Liver (tissue), 7 donors: ENCODE measurements at regions not wholly inside any gene's neighbourhood (a gene's known extent, or its start where the extent isn't known, plus 50 kb on each side); places are given as distances from the start of the nearest gene placed in this dataset.

Source experiments
- DNase-seq: peaks from one replicate; pipeline ENCODE4 v3.0.0-alpha.2; 2017; ENCODE audit warnings: low spot score
- H3K27ac ChIP-seq, 2 donors: one replicate each; pipeline ENCODE4 v1.7.0; 2013; ENCODE audit warnings: inconsistent platforms in 2 of 2, low read length in 2 of 2, control low read depth in 1 of 2, low read depth in 1 of 2, mild to moderate bottlenecking in 1 of 2
- H3K27me3 ChIP-seq, 4 donors: one replicate each; pipeline versions ENCODE4 v1.6.1 to v1.7.0; 2013; ENCODE audit warnings: low read length in 3 of 4, inconsistent platforms in 1 of 4, mild to moderate bottlenecking in 1 of 4, moderate library complexity in 1 of 4; ENCODE audit not compliant: control insufficient read depth in 4 of 4, insufficient read depth in 4 of 4
- H3K36me3 ChIP-seq, 4 donors: one replicate each; pipeline versions ENCODE4 v1.6.1 to v1.7.0; 2013; ENCODE audit warnings: low read length in 3 of 4, mild to moderate bottlenecking in 3 of 4, low read depth in 1 of 4, moderate library complexity in 1 of 4; ENCODE audit not compliant: control insufficient read depth in 4 of 4, insufficient read depth in 3 of 4
- H3K4me1 ChIP-seq, 4 donors: one replicate each; pipeline versions ENCODE4 v1.6.1 to v1.7.0; 2013; ENCODE audit warnings: low read length in 3 of 4, mild to moderate bottlenecking in 3 of 4, moderate library complexity in 1 of 4; ENCODE audit not compliant: control insufficient read depth in 4 of 4, insufficient read depth in 4 of 4
- H3K4me3 ChIP-seq, 3 donors: one replicate each; pipeline versions ENCODE4 v1.6.1 to v1.7.0; 2013; ENCODE audit warnings: low read length in 3 of 3, control low read depth in 1 of 3, low read depth in 1 of 3, mild to moderate bottlenecking in 1 of 3
- H3K9ac ChIP-seq, 2 donors: one replicate each; pipeline ENCODE4 v1.7.0; 2013; ENCODE audit warnings: low read length in 2 of 2, mild to moderate bottlenecking in 2 of 2, moderate library complexity in 2 of 2, control low read depth in 1 of 2, low read depth in 1 of 2
- H3K9me3 ChIP-seq, 4 donors: one replicate each; pipeline versions ENCODE4 v1.6.1 to v1.7.0; 2013; ENCODE audit warnings: low read length in 3 of 4; ENCODE audit not compliant: control insufficient read depth in 4 of 4
- ATF3 ChIP-seq: IDR thresholded peaks from 2 replicates; pipeline ENCODE4 v1.6.1; 2016; ENCODE audit warnings: antibody characterized with exemption
- CTCF ChIP-seq: fragments of 150-350 bp; IDR thresholded peaks from 2 replicates; pipeline ENCODE4 v1.5.1; 2017; ENCODE audit warnings: improper control_type of control experiment, low read depth, low read length; ENCODE audit not compliant: missing input control
- EGR1 ChIP-seq, 2 donors: IDR thresholded peaks; 2 replicates each; pipeline ENCODE4 v1.6.1; 2016 to 2018; ENCODE audit warnings: antibody characterized with exemption in 2 of 2, low read depth in 2 of 2
- FOXA1 ChIP-seq: IDR thresholded peaks from 2 replicates; pipeline ENCODE4 v1.6.1; 2016; ENCODE audit warnings: antibody characterized with exemption
- FOXA2 ChIP-seq: IDR thresholded peaks from 2 replicates; pipeline ENCODE4 v1.6.1; 2016; ENCODE audit warnings: antibody characterized with exemption
- GABPA ChIP-seq, 2 donors: IDR thresholded peaks in 1 of 2; conservative IDR thresholded peaks in 1 of 2; 2 replicates each; pipeline ENCODE4 v1.6.1; 2016; ENCODE audit warnings: antibody characterized with exemption in 2 of 2, mild to moderate bottlenecking in 1 of 2, moderate library complexity in 1 of 2
- HNF4A ChIP-seq, 2 donors: conservative IDR thresholded peaks; 2 replicates each; pipeline ENCODE4 v1.6.1; 2016; ENCODE audit warnings: antibody characterized with exemption in 2 of 2, mild to moderate bottlenecking in 2 of 2
- HNF4G ChIP-seq: IDR thresholded peaks from 2 replicates; pipeline ENCODE4 v1.6.1; 2016; ENCODE audit warnings: antibody characterized with exemption
- JUND ChIP-seq, 2 donors: IDR thresholded peaks; 2 replicates each; pipeline ENCODE4 v1.6.1; 2016; ENCODE audit warnings: antibody characterized with exemption in 2 of 2
- MAX ChIP-seq: IDR thresholded peaks from 2 replicates; pipeline ENCODE4 v1.6.1; 2016; ENCODE audit warnings: antibody characterized with exemption
- NR2F2 ChIP-seq: IDR thresholded peaks from 2 replicates; pipeline ENCODE4 v1.6.1; 2016; ENCODE audit warnings: antibody characterized with exemption
- RAD21 ChIP-seq, 2 donors: IDR thresholded peaks; 2 replicates each; pipeline ENCODE4 v1.6.1; 2016; ENCODE audit warnings: antibody characterized with exemption in 2 of 2, mild to moderate bottlenecking in 2 of 2
- REST ChIP-seq: IDR thresholded peaks from 2 replicates; pipeline ENCODE4 v1.6.1; 2016; ENCODE audit warnings: antibody characterized with exemption, mild to moderate bottlenecking
- RXRA ChIP-seq, 2 donors: IDR thresholded peaks; 2 replicates each; pipeline ENCODE4 v1.6.1; 2017 to 2018; ENCODE audit warnings: antibody characterized with exemption in 2 of 2, mild to moderate bottlenecking in 1 of 2
- SP1 ChIP-seq: IDR thresholded peaks from 2 replicates; pipeline ENCODE4 v1.6.1; 2018; ENCODE audit warnings: antibody characterized with exemption, mild to moderate bottlenecking
- TAF1 ChIP-seq: conservative IDR thresholded peaks from 2 replicates; pipeline ENCODE4 v1.6.1; 2016; ENCODE audit warnings: antibody characterized with exemption, mild to moderate bottlenecking
- YY1 ChIP-seq: IDR thresholded peaks from 2 replicates; pipeline ENCODE4 v1.6.1; 2016; ENCODE audit warnings: antibody characterized with exemption, mild to moderate bottlenecking
- ZBTB33 ChIP-seq: IDR thresholded peaks from 2 replicates; pipeline ENCODE4 v1.6.1; 2016; ENCODE audit warnings: antibody characterized with exemption
- donor health status: healthy.
- donor health status: healthy.
- donor health status: healthy.
- donor health status: healthy.

- TF ChIP-seq ZBTB33, result no peak
- TF ChIP-seq ATF3, result no peak
- no peak for TF ChIP-seq JUND (IDR thresholded peaks at IDR 0.05)
Observed at GRCh38 chr1:108082001-108082400, 117.0 kb upstream of the VAV3 start (continued).

GRCh38 chr1:108080448-108080847 lies 115.5 kb upstream of the VAV3 start:
- no peak for DNase-seq
- no peak overlapping the region for H3K4me3 ChIP-seq
- no peak overlapping the region for H3K27ac ChIP-seq
- no peak for TF ChIP-seq EGR1 (IDR thresholded peaks at IDR 0.05; ENCODE audit: low read depth in 2 of 2)
- TF ChIP-seq HNF4G, result no peak
- no peak for TF ChIP-seq SP1
- no peak for TF ChIP-seq CTCF
- TF ChIP-seq MAX, result no peak
- TF ChIP-seq ZBTB33, result no peak
- TF ChIP-seq RXRA (IDR thresholded peaks at IDR 0.05), result no peak
- no peak for TF ChIP-seq FOXA2
- no peak for TF ChIP-seq GABPA (IDR thresholded peaks at IDR 0.05 in 1 of 2, conservative IDR thresholded peaks at IDR 0.05 in 1 of 2)
- no peak for TF ChIP-seq NR2F2
- no peak for TF ChIP-seq YY1
- no peak for TF ChIP-seq REST
- TF ChIP-seq HNF4A (conservative IDR thresholded peaks at IDR 0.05), result no peak
- TF ChIP-seq FOXA1, result no peak
- TF ChIP-seq JUND (IDR thresholded peaks at IDR 0.05), result no peak
- no peak for TF ChIP-seq TAF1
- TF ChIP-seq ATF3, result no peak
- TF ChIP-seq RAD21 (IDR thresholded peaks at IDR 0.05), result no peak
- H3K9me3 ChIP-seq, result no peaks in the 10 kb centered on the region
- H3K9ac ChIP-seq, result no peak overlapping the region
- no peaks in the 10 kb centered on the region for H3K36me3 ChIP-seq
- H3K4me1 ChIP-seq, result no peaks in the 10 kb centered on the region
- H3K27me3 ChIP-seq, result peaks cover 0 to 4% (median 0%) of the 10 kb centered on the region in 4 donors
